RCC 7860 (cell line): ENCODE measurements at regions not wholly inside any gene's neighbourhood (a gene's known extent, or its start where the extent isn't known, plus 50 kb on each side); places are given as distances from the start of the nearest gene placed in this dataset.
"Not testable (repeated sequence)": the region's sequence is repeated elsewhere in the genome, so short reads cannot be mapped to it uniquely, and the experiment has no call there.

Experiments
- DNase-seq: peaks from one replicate; pipeline ENCODE4 v3.0.0-alpha.2; 2015; ENCODE audit warnings: low spot score
- FAIRE-seq: peaks from 2 replicates; lab custom pipeline; 2012; peaks lifted over from hg19 to GRCh38; lab: Jason Lieb, UNC

GRCh38 chr13:33409673-33410510 is 124.3 kb upstream of the STARD13 start:
- no peak for DNase-seq
- no peak for FAIRE-seq

- DNase-seq, result no peak
- no peak for FAIRE-seq
These were observed 125.1 kb upstream of the STARD13 start for GRCh38 chr13:33410619-33411018.

DNA sequence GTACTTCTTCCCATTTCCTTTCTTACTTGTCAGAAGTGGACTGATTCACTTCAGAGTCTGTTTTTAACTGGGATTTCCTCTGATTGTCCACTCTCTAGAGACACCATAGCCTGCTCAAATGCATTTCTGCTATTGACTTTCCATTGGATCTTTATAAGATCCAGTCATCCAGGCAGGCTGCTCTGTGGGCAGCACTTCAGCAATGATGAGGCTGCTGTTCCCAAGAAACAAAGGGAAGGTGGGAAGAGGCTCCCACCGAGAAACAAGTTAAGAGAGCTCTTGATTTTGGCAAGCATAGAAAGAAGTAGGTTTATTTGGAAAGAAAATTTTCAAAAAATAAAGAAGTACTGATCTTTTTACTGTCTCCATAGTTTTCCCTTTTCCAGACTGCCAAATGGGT is 125.8 kb upstream of the STARD13 start:
- no peak for DNase-seq
- no peak for FAIRE-seq

GRCh38 chr13:33415822-33416221 is 130.3 kb upstream of the STARD13 start:
- no peak for FAIRE-seq
- DNase-seq, result no peak

DNA sequence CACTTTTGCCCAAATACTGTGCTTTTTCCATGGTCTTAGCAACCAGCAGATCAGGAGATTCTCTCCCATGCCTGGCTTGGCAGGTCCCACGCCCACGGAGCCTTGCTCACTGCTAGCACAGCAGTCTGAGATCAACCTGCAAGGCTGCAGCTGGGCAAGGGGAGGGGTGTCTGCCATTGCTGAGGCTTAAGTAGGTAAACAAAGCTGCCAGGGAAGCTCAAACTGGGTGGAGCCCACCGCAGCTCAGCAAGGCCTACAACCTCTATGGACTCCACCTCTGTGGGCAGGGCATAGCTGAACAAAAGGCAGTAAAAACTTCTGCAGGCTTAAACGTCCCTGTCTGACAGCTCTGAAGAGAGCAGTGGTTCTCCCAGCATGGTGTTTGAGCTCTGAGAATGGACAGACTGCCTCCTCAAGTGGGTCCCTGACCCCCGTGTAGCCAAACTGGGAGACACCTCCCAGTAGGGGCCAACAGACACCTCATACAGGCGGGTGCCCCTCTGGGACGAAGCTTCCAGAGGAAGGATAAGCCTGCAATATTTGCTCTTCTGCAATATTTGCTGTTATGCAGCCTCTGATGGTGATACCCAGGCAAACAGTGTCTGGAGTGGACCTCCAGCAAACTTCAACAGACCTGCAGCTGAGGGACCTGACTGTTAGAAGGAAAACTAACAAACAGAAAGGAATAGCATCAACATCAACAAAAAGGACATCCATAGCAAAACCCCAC is 132.8 kb upstream of the STARD13 start:
- DNase-seq, FAIRE-seq: not testable (repeated sequence)

GRCh38 chr13:33420117-33420516 is 134.6 kb upstream of the STARD13 start:
- DNase-seq, FAIRE-seq: not testable (repeated sequence)

DNA sequence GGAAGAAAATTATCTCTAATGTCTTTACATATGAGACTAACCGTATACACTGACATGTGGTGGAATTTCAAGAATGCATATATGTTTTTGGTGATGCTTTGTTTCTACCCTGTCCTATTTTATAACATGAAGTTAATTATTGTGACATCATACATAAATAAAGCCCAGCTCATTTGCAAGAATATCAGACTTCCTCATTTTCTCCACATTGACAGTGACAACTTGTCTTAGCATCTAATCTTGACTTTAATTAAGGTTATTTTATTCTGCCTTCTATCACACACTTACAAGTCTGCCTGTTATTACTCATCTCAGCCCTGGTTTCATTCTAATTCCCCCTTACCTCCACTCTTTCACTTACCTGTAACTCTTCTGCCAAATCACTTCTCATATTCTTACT is 140.6 kb upstream of the STARD13 start:
- DNase-seq, result no peak
- FAIRE-seq, result no peak

DNA sequence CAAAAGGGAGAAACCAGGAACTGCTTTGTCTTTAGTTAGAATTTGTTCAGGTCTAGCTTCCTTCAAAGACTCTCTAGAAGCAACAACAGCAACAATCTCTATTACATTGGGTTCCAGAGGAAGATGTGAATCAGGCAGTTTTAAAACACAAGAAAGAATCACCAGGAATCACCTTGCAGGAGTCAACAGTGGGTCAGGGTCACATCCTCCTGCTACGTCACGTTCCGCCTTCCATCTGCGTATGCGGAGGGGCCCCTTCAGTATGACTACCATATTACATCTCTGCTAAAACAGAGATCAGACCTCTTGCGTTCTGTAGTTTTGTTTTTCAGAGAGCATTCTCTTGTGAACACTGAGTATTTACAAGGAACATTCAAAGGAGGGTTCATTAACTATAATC is 147.8 kb upstream of the STARD13 start:
- no peak for DNase-seq
- FAIRE-seq, result no peak

DNA sequence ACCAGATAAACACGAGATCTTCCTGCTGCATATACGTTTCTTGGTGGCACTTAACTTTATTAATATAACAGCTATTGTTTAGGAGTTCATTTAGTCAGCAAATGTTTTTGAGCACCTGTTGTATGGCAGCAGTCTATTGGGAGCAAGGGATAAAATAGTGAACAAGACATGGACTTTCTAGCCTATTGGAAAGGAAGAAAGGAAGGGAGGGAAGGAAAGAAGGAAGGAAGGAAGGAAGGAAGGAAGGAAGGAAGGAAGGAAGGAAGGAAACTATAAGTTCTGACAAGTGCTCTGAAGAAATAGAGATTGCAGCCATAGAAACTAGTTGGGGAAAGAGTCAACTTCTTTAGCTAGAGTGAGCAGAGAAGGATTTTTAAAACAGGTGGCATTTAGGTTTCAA is 149.1 kb upstream of the STARD13 start:
- DNase-seq, result no peak
- no peak for FAIRE-seq

DNA sequence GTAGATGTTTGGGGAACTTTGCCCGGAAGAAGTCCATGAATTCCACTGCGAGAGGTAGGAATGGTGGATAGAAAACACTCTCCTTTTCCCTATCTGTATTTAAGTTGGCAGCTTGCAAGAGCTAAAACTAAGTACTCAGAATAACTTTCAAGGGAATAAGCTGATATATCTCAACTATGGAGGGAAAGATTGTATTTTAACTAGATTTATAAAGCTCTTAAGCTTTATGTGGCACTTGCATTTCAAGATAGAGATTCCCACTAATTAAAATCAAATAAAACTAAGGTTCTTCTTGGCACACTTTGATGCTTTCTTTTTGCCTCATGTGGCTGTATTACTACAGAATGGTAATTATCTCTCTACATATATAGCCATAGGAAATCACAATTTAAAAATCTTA is 149.7 kb upstream of the STARD13 start:
- FAIRE-seq (no peak), DNase-seq (no peak)

GRCh38 chr13:33438918-33439317 is 153.4 kb upstream of the STARD13 start:
- DNase-seq (no peak), FAIRE-seq (no peak)

- peak; percentile 43 for DNase-seq
- FAIRE-seq, result no peak
These were observed 155.5 kb upstream of the STARD13 start for GRCh38 chr13:33441015-33441414.

- DNase-seq (no peak), FAIRE-seq (no peak)
These were observed 159.5 kb upstream of the STARD13 start for GRCh38 chr13:33445024-33445423.

GRCh38 chr13:33445476-33445875 is 159.9 kb upstream of the STARD13 start:
- FAIRE-seq, result no peak
- DNase-seq, result no peak

GRCh38 chr13:33446821-33447725 is 161.5 kb upstream of the STARD13 start:
- no peak for DNase-seq
- no peak for FAIRE-seq

DNA sequence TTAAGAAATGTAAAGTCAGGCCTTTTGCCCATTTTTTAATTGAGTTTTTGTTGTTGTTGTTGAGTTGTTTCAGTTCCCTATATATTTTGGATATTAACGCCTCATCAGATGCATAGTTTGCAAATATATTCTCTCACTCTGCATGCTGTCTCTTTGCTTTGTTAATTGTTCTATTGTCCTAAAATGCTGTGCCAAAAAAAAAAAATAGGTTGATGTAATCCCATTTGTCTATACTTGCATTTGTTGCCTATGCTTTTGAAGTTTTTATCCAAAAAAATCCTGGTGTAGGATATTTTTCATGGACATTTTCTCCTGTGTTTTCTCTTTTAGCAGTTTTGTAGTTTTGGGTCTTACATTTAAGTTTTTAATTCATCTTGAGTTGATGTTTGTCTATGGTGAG is 163.3 kb upstream of the STARD13 start:
- DNase-seq, result no peak

GRCh38 chr13:33450956-33451709 is 165.6 kb upstream of the STARD13 start:
- DNase-seq (no peak), FAIRE-seq (no peak)

More for the DNA sequence above, 163.3 kb upstream of the STARD13 start:
- no peak for FAIRE-seq

DNA sequence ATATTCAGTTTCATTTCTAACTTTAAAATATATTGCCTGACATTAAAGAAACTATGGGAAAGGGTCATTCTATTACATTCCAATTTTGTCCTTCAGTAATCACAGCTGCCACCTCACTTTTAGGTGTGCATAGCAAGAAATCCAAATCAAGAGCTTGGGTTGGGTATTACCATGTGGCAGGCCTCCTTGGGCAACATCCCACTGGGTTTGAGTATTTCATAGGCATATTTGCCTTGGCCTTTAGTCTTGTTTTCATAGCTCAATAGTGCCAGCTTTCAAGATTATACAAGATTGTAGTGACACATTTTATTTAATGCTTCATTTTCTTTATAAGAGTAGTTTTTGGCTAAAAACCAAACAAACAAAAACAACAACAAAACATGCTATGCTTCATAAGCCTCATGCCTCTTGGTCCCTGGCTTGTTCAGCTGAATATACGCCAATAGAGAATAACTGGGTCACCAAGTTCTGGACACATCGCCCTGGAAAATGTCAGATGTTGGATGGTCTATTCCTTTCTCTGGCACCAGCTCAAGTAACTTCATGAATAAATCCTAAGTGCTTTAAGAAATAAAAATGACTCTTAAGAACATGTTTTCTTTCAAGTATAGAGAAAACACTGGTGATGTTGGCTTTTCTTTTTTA is 167.4 kb upstream of the STARD13 start:
- FAIRE-seq, result no peak
- no peak for DNase-seq

- FAIRE-seq, result no peak
- DNase-seq, result no peak
These were observed 168.4 kb upstream of the STARD13 start for GRCh38 chr13:33453936-33454335.
